ENCODE measurements at regions not wholly inside any gene's neighbourhood (a gene's known extent, or its start where the extent isn't known, plus 50 kb on each side); places are given as distances from the start of the nearest gene placed in this dataset.

DNA sequence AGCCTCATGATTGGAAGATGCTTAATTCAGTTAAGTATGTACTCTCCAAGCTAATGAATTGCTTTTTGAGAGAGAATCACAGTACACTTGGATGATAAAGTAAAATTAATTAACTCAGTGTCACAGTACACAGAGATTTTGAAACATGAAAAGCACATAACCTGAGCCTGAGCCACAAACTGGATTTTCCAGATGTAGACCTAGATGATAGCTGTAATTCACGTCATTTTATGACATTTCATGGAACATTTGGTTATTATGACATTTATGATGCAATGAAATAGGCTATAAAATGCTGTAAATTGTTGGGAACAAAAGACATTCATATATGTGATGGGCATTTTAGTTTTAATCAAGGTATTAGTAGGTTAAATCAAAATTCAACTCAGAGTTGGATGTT lies 983.7 kb downstream of the STPG2 start:
- no peak overlapping the region for H3K56ac ChIP-seq (ENCODE audit: extremely low read depth, insufficient read depth, low read length)
- no peaks in the 10 kb centered on the region for H4K20me1 ChIP-seq (ENCODE audit: insufficient read depth, low read length)
- intact Hi-C loops (cut with micrococcal nuclease) (no loop called here), dilution Hi-C loops (cut with HindIII; ENCODE audit: low sequenced_read_pairs, unreplicated experiment) (no loop called here), in situ Hi-C loops (cut with MboI; ENCODE audit: low sequenced_read_pairs) (no loop called here)
- H3K27me3 ChIP-seq (ENCODE audit: control insufficient read depth, insufficient read depth, low read length) = no peaks in the 10 kb centered on the region
- no peaks in the 10 kb centered on the region for H3K79me1 ChIP-seq (ENCODE audit: low read depth in 1 of 2, low read length in 2 of 2)
- no peak overlapping the region for H3K27ac ChIP-seq (ENCODE audit: insufficient read depth, low read length)
- no peak for ATAC-seq (ENCODE audit: low read depth)
- no peak overlapping the region for H3K14ac ChIP-seq (replicated peaks; ENCODE audit: low read depth, low read length)
- no peak overlapping the region for H3K23ac ChIP-seq (ENCODE audit: low read depth, low read length)
- no peak overlapping the region for H3K4ac ChIP-seq (ENCODE audit: low read depth, low read length)
- no peak overlapping the region for H3K9ac ChIP-seq (ENCODE audit: low read depth, low read length)
- no peak overlapping the region for H2BK15ac ChIP-seq (ENCODE audit: low read depth, low read length)
- no peak overlapping the region for H2BK20ac ChIP-seq (ENCODE audit: low read depth, low read length)
- H2BK120ac ChIP-seq (ENCODE audit: low read depth, low read length) = no peak overlapping the region
- H4K8ac ChIP-seq (ENCODE audit: low read depth in 2 of 2, low read length in 2 of 2) = no peak overlapping the region
- H3K18ac ChIP-seq (ENCODE audit: low read depth, low read length) = no peak overlapping the region
- no peak overlapping the region for H2BK5ac ChIP-seq (ENCODE audit: low read depth, low read length, poor library complexity, severe bottlenecking)
- H3K9me3 ChIP-seq (ENCODE audit: control insufficient read depth, insufficient read depth, low read length) = peaks cover 4% of the 10 kb centered on the region
- H3K9me1 ChIP-seq (ENCODE audit: insufficient read depth, low read length) = no peaks in the 10 kb centered on the region
- no peak overlapping the region for H3K4me3 ChIP-seq (ENCODE audit: insufficient read depth, low read depth, low read length)
- H4K5ac ChIP-seq (ENCODE audit: low read depth, low read length) = no peak overlapping the region
- H4K91ac ChIP-seq (ENCODE audit: insufficient read depth, low read depth, low read length) = no peak overlapping the region
- no TSS peak for BruUV-seq (replicated peaks)
- TF ChIP-seq MXI1 (IDR thresholded peaks at IDR 0.05; ENCODE audit: borderline replicate concordance, low read depth, low read length) (no peak), NFE2L2 (IDR thresholded peaks at IDR 0.05; ENCODE audit: low read depth, low read length) (no peak), RAD21 (IDR thresholded peaks at IDR 0.05; ENCODE audit: low read length) (no peak), POLR2A (IDR thresholded peaks at IDR 0.05; ENCODE audit: low read depth, low read length) (no peak), FOS (IDR thresholded peaks at IDR 0.05; ENCODE audit: low read depth, low read length) (no peak), SMC3 (IDR thresholded peaks at IDR 0.05; ENCODE audit: low read depth, low read length) (no peak), CHD1 (IDR thresholded peaks at IDR 0.05; ENCODE audit: low read depth, low read length) (no peak), ELK1 (IDR thresholded peaks at IDR 0.05; ENCODE audit: borderline replicate concordance, low read depth, low read length) (no peak), BHLHE40 (IDR thresholded peaks at IDR 0.05; ENCODE audit: low read depth, low read length) (no peak), MAZ (IDR thresholded peaks at IDR 0.05; ENCODE audit: borderline replicate concordance, low read depth, low read length) (no peak), CEBPB (IDR thresholded peaks at IDR 0.05; ENCODE audit: low read depth, low read length) (no peak)
- TF ChIP-seq, protein P1, sequence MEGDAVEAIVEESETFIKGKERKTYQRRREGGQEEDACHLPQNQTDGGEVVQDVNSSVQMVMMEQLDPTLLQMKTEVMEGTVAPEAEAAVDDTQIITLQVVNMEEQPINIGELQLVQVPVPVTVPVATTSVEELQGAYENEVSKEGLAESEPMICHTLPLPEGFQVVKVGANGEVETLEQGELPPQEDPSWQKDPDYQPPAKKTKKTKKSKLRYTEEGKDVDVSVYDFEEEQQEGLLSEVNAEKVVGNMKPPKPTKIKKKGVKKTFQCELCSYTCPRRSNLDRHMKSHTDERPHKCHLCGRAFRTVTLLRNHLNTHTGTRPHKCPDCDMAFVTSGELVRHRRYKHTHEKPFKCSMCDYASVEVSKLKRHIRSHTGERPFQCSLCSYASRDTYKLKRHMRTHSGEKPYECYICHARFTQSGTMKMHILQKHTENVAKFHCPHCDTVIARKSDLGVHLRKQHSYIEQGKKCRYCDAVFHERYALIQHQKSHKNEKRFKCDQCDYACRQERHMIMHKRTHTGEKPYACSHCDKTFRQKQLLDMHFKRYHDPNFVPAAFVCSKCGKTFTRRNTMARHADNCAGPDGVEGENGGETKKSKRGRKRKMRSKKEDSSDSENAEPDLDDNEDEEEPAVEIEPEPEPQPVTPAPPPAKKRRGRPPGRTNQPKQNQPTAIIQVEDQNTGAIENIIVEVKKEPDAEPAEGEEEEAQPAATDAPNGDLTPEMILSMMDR (conservative IDR thresholded peaks at IDR 0.05; ENCODE audit: low read depth, low read length) = no peak
- ChIA-PET CTCF (no interaction called here), POLR2A (ENCODE audit: unreplicated experiment) (no interaction called here)
- no peak for DNase-seq
- no peak overlapping the region for H2AFZ ChIP-seq (replicated peaks; ENCODE audit: low read length, poor library complexity)
- no peak overlapping the region for H3K4me2 ChIP-seq (ENCODE audit: low read depth, low read length)
- H2AK9ac ChIP-seq (replicated peaks; ENCODE audit: low read depth, low read length, poor library complexity) = no peak overlapping the region
- H3K4me1 ChIP-seq (ENCODE audit: control insufficient read depth, insufficient read depth, low read length) = no peaks in the 10 kb centered on the region
- WGBS, 2 experiments (ENCODE audit: extremely low coverage in 2 of 2, insufficient read length in 1 of 2) = 0% methylated on average over 1 of the region's 1 CpG; no CpG with 5 or more reads in 1 of the 2 experiments
- no peaks in the 10 kb centered on the region for H3K36me3 ChIP-seq (ENCODE audit: control insufficient read depth, insufficient read depth, low read length)
- no peak overlapping the region for H2AK5ac ChIP-seq (ENCODE audit: low read depth, low read length)
